GM13977 (cell line): ENCODE measurements at regions not wholly inside any gene's neighbourhood (a gene's known extent, or its start where the extent isn't known, plus 50 kb on each side); places are given as distances from the start of the nearest gene placed in this dataset.

Experiments
- DNase-seq: peaks from one replicate; pipeline ENCODE4 v3.0.0; 2012; ENCODE audit warnings: low spot score
- CTCF ChIP-seq: IDR thresholded peaks from 2 replicates; pipeline ENCODE4 v1.5.1; 2012; ENCODE audit warnings: mild to moderate bottlenecking, control low read depth; ENCODE audit not compliant: insufficient read depth; ENCODE audit errors: extremely low read depth, missing control alignments
- in situ Hi-C: fragments of 300-500 bp; cut with MboI; formaldehyde crosslinking; loops from one replicate; pipeline ENCODE4 v1.12.0; 2022; ENCODE audit warnings: low sequenced_read_pairs, low pct_unique_long_range_greater_than_20kb, mixed read lengths, inconsistent platforms; ENCODE audit not compliant: unreplicated experiment

GRCh38 chr12:30835216-30835615 is 80.5 kb upstream of the CAPRIN2 start:
- no peak for TF ChIP-seq CTCF
- in situ Hi-C loops = loop anchor here (25.0 kb wide), 1 partner anchor 402 kb away; no protein-coding TSS in a partner anchor
- DNase-seq = no peak

GRCh38 chr12:30830751-30831150 is 76.0 kb upstream of the CAPRIN2 start:
- in situ Hi-C loops = loop anchor here (25.0 kb wide), 1 partner anchor 407 kb away; no protein-coding TSS in a partner anchor
- no peak for DNase-seq
- no peak for TF ChIP-seq CTCF

GRCh38 chr12:30829876-30830275 is 75.1 kb upstream of the CAPRIN2 start:
- in situ Hi-C loops = loop anchor here (25.0 kb wide), 1 partner anchor 407 kb away; no protein-coding TSS in a partner anchor
- no peak for DNase-seq
- TF ChIP-seq CTCF = no peak

- DNase-seq = no peak
- no peak for TF ChIP-seq CTCF
- in situ Hi-C loops = loop anchor here (25.0 kb wide), 1 partner anchor 409 kb away; no protein-coding TSS in a partner anchor
These were observed 73.9 kb upstream of the CAPRIN2 start for GRCh38 chr12:30828686-30829085.

GRCh38 chr12:30827101-30828066 is 72.6 kb upstream of the CAPRIN2 start:
- DNase-seq = no peak
- no peak for TF ChIP-seq CTCF
- in situ Hi-C loops = loop anchor here (25.0 kb wide), 1 partner anchor 410 kb away; no protein-coding TSS in a partner anchor

- DNase-seq = no peak
- in situ Hi-C loops = loop anchor here (25.0 kb wide), 1 partner anchor 411 kb away; no protein-coding TSS in a partner anchor
- TF ChIP-seq CTCF = no peak
These were observed 71.5 kb upstream of the CAPRIN2 start for GRCh38 chr12:30826276-30826675.
